Heart left ventricle (tissue), 13 donors: ENCODE measurements at regions not wholly inside any gene's neighbourhood (a gene's known extent, or its start where the extent isn't known, plus 50 kb on each side); places are given as distances from the start of the nearest gene placed in this dataset.

Experiments used
- POLR2A ChIP-seq, 2 donors: fragments of 450-650 bp; IDR thresholded peaks; one replicate each; pipeline ENCODE4 v1.6.1; 2017; ENCODE audit warnings: antibody characterized with exemption in 2 of 2, mild to moderate bottlenecking in 2 of 2, moderate library complexity in 2 of 2
- TF ChIP-seq, protein P1 (sequence below), 12 donors: fragments of 200-600 bp; sonication (generic) in 4 of 12; IDR thresholded peaks; one replicate each; pipeline versions ENCODE4 v1.5.0 to v1.8.0; 2018 to 2022; ENCODE audit warnings: antibody characterized with exemption in 12 of 12, mild to moderate bottlenecking in 5 of 12
- donor health status: ischemic (EF 13 %, LVEDD 7.1; RV severe dilation, severe dysfunction).
- donor health status: DM: no; HTN: yes; CAD: no.
- donor health status: DM: no; HTN: no; CAD: no.
- donor health status: ischemic (EF 25% LVEDD 6.9; RV normal size, moderate dysfunction).
- donor health status: ischemic (EF 25% LVEDD 5.7; RV mildly dilated, moderate dysfunction).
- donor health status: ischemic (EF 35%, LVEDD 5.7; RV mildly dilated, moderate dysfunction).
- donor health status: nonischemic (EF 11% LVEDD 7.7; RV severe dilation, severe dysfunction).
- donor health status: DM: yes; HTN: yes; CAD: no.
- donor health status: PGD.
- donor health status: ischemic (EF 29% LVEDD 5.4; RV normal size, mild dysfunction).
- donor health status: nonischemic (EF 23%, LVEDD 6.1; RV moderate dilation, normal function).

DNA sequence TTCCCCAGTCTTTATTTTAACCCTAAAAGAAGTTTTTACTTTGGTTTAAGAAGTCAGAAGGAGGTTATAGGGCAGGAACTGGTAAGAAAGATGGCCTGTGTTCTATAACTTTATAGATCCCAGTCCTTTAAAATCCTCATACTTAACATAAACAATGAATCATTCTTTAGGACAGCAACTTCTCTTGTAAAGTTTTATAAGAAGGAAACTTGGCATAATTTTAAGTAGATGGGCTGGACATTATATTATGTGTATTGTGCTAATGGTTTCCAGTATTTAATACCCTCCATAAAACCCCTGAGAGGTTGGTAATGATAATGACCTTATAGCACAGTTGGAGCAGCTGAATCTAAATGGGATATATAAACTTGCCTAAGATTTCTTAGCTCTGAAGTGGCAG lies 247.2 kb downstream of the FAM170A start:
- TF ChIP-seq, protein P1, sequence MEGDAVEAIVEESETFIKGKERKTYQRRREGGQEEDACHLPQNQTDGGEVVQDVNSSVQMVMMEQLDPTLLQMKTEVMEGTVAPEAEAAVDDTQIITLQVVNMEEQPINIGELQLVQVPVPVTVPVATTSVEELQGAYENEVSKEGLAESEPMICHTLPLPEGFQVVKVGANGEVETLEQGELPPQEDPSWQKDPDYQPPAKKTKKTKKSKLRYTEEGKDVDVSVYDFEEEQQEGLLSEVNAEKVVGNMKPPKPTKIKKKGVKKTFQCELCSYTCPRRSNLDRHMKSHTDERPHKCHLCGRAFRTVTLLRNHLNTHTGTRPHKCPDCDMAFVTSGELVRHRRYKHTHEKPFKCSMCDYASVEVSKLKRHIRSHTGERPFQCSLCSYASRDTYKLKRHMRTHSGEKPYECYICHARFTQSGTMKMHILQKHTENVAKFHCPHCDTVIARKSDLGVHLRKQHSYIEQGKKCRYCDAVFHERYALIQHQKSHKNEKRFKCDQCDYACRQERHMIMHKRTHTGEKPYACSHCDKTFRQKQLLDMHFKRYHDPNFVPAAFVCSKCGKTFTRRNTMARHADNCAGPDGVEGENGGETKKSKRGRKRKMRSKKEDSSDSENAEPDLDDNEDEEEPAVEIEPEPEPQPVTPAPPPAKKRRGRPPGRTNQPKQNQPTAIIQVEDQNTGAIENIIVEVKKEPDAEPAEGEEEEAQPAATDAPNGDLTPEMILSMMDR (IDR thresholded peaks at IDR 0.05) = no peak
- TF ChIP-seq POLR2A (IDR thresholded peaks at IDR 0.05) = no peak
